ENCODE measurements at regions not wholly inside any gene's neighbourhood (a gene's known extent, or its start where the extent isn't known, plus 50 kb on each side); places are given as distances from the start of the nearest gene placed in this dataset.

DNA sequence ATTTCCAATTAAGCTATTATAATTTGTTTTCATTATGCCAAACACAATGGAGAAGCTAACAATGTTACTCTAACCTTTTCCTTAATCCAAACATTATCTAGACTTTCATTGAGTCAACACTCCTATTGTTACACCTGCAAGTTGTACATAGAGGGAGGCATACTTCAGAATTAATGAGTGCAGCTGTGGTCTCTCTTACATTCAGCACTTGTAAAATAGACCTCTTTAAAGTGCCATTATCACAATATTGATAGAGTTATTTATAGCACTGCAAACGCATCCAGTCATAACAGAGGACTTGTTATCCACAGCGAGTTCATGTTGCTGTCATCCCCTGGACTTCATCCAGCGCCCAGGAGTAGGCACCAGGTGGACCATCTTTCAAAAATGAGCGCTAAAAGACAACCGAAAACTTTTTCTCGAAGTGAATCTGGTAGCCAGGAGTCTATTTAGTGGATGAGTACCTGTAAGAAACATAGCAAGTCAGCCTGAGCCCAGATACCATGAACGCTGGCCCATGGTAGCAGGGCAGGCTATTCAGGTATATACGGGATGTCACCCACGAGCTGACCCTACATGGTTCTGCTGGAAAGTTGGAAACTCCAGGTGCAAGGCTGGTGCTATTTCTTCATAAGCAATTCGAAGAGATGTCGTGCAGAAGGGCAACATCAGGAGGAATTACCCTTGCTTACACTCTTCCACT is 70.6 kb upstream of the NFIA start:
- TF ChIP-seq POLR2A (IDR thresholded peaks at IDR 0.05) (no peak), POLR2AphosphoS5 (IDR thresholded peaks at IDR 0.05) (no peak)
- TF ChIP-seq, protein P1, sequence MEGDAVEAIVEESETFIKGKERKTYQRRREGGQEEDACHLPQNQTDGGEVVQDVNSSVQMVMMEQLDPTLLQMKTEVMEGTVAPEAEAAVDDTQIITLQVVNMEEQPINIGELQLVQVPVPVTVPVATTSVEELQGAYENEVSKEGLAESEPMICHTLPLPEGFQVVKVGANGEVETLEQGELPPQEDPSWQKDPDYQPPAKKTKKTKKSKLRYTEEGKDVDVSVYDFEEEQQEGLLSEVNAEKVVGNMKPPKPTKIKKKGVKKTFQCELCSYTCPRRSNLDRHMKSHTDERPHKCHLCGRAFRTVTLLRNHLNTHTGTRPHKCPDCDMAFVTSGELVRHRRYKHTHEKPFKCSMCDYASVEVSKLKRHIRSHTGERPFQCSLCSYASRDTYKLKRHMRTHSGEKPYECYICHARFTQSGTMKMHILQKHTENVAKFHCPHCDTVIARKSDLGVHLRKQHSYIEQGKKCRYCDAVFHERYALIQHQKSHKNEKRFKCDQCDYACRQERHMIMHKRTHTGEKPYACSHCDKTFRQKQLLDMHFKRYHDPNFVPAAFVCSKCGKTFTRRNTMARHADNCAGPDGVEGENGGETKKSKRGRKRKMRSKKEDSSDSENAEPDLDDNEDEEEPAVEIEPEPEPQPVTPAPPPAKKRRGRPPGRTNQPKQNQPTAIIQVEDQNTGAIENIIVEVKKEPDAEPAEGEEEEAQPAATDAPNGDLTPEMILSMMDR (IDR thresholded peaks at IDR 0.05), result no peak
